Adrenal gland (tissue), 5 donors: ENCODE measurements at regions not wholly inside any gene's neighbourhood (a gene's known extent, or its start where the extent isn't known, plus 50 kb on each side); places are given as distances from the start of the nearest gene placed in this dataset.

Experiments used
- CTCF ChIP-seq, 6 experiments: fragments of 450-650 bp in 4 of 6; fragments of 200-600 bp in 2 of 6; sonication (generic) in 1 of 6; IDR thresholded peaks; 1 replicate in 5 of 6; 2 replicates in 1 of 6; pipeline versions ENCODE4 v1.5.1 to v1.8.0; 2016 to 2021; ENCODE audit warnings: antibody characterized with exemption in 6 of 6, mild to moderate bottlenecking in 2 of 6, moderate library complexity in 1 of 6
- POLR2A ChIP-seq, 2 donors: fragments of 450-650 bp; IDR thresholded peaks; one replicate each; pipeline ENCODE4 v1.6.1; 2017; ENCODE audit warnings: antibody characterized with exemption in 2 of 2, mild to moderate bottlenecking in 2 of 2, moderate library complexity in 1 of 2
- donor health status: DM: no; HTN: no; CAD: no.

GRCh38 chr21:22795644-22796043 lies 1797.4 kb downstream of the NCAM2 start:
- no peak for TF ChIP-seq POLR2A (IDR thresholded peaks at IDR 0.05)
- no peak for TF ChIP-seq CTCF (IDR thresholded peaks at IDR 0.05)
